ENCODE measurements at regions not wholly inside any gene's neighbourhood (a gene's known extent, or its start where the extent isn't known, plus 50 kb on each side); places are given as distances from the start of the nearest gene placed in this dataset.

DNA sequence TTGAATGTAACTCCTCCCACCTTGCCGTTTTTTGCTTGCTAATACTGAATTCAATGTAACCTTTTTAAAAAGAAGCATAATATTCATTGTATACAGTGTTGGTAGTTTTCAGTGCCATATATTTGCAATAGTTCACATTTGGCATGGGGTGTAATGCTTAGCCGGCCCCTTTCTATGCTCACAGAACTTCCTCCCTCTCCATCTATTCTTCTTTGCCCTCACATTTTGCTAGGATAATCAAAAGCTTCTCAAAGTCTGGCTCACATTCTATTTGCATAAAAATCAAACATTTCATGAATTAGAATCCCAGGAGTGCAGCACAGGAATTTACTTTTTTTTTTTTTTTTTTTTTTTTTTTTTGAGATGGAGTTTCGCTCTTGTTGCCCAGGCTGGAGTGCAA, 226.3 kb upstream of the MPDZ start:
- Histone ChIP-seq H3K9me2 (ENCODE audit: insufficient read depth) (no peaks in the 10 kb centered on the region), H2AFZ (no peak overlapping the region), H3F3A (replicated peaks; ENCODE audit: low read depth) (no peaks in the 10 kb centered on the region), H3K27me3 (ENCODE audit: insufficient read depth) (no peaks in the 10 kb centered on the region), H3K4me1 (ENCODE audit: insufficient read depth) (peaks cover 5% of the 10 kb centered on the region; the same call in 1 of the 2 replicates), H3K36me3 (ENCODE audit: insufficient read depth) (no peaks in the 10 kb centered on the region), H3K79me2 (replicated peaks; ENCODE audit: insufficient read depth) (no peaks in the 10 kb centered on the region), H3K27ac (ENCODE audit: low read depth) (no peak overlapping the region), H3K4me3 (no peak overlapping the region), H4K20me1 (replicated peaks; ENCODE audit: insufficient read depth) (no peaks in the 10 kb centered on the region), H3K4me2 (no peak overlapping the region)
- TF ChIP-seq, protein P1, sequence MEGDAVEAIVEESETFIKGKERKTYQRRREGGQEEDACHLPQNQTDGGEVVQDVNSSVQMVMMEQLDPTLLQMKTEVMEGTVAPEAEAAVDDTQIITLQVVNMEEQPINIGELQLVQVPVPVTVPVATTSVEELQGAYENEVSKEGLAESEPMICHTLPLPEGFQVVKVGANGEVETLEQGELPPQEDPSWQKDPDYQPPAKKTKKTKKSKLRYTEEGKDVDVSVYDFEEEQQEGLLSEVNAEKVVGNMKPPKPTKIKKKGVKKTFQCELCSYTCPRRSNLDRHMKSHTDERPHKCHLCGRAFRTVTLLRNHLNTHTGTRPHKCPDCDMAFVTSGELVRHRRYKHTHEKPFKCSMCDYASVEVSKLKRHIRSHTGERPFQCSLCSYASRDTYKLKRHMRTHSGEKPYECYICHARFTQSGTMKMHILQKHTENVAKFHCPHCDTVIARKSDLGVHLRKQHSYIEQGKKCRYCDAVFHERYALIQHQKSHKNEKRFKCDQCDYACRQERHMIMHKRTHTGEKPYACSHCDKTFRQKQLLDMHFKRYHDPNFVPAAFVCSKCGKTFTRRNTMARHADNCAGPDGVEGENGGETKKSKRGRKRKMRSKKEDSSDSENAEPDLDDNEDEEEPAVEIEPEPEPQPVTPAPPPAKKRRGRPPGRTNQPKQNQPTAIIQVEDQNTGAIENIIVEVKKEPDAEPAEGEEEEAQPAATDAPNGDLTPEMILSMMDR (conservative IDR thresholded peaks at IDR 0.05; ENCODE audit: low read depth in 2 of 2): no peak
- no peak for TF ChIP-seq POLR2AphosphoS5 (IDR thresholded peaks at IDR 0.05; ENCODE audit: low read depth)
- TF ChIP-seq ZNF462 (CRISPR knock-in tag; IDR thresholded peaks at IDR 0.05): no peak
- TF ChIP-seq STAT1 (IDR thresholded peaks at IDR 0.05; ENCODE audit: unreplicated experiment): no peak
- TF ChIP-seq NANOG (IDR thresholded peaks at IDR 0.05; ENCODE audit: borderline replicate concordance): no peak
- no peak for TF ChIP-seq JUNB (IDR thresholded peaks at IDR 0.05; ENCODE audit: unreplicated experiment)
- no peak for TF ChIP-seq CREB1 (CRISPR knock-in tag; IDR thresholded peaks at IDR 0.05; ENCODE audit: low read depth)
- TF ChIP-seq ETS1 (IDR thresholded peaks at IDR 0.05): no peak
- no peak for TF ChIP-seq REST (IDR thresholded peaks at IDR 0.05; ENCODE audit: unreplicated experiment)
- TF ChIP-seq ZNF114 (CRISPR knock-in tag; IDR thresholded peaks at IDR 0.05): no peak
- no peak for TF ChIP-seq EZH2phosphoT487 (IDR thresholded peaks at IDR 0.05; ENCODE audit: unreplicated experiment)
- no peak for TF ChIP-seq ZNF331 (CRISPR knock-in tag; IDR thresholded peaks at IDR 0.05; ENCODE audit: low read depth)
- TF ChIP-seq EZH2 (IDR thresholded peaks at IDR 0.05; ENCODE audit: low read depth, unreplicated experiment): no peak
- no peak overlapping the region for H3K27ac Mint-ChIP-seq
- DNase-seq (ENCODE audit: low spot score) (no peak), ATAC-seq (no peak)
- peaks cover 5% of the 10 kb centered on the region; the same call in 2 of the 3 replicates for H3K36me3 Mint-ChIP-seq (ENCODE audit: low read depth)
- H3K9me3 Mint-ChIP-seq: no peaks in the 10 kb centered on the region; the same call in 2 of the 3 replicates
- H3K4me1 Mint-ChIP-seq: peaks cover 12% of the 10 kb centered on the region
- no peak overlapping the region for H3K4me3 Mint-ChIP-seq
- H3K27me3 Mint-ChIP-seq (ENCODE audit: insufficient read depth, low read depth, poor library complexity): peaks cover 2% of the 10 kb centered on the region

Measured in GM23338 (cell line).